ENCODE measurements at regions not wholly inside any gene's neighbourhood (a gene's known extent, or its start where the extent isn't known, plus 50 kb on each side); places are given as distances from the start of the nearest gene placed in this dataset.

DNA sequence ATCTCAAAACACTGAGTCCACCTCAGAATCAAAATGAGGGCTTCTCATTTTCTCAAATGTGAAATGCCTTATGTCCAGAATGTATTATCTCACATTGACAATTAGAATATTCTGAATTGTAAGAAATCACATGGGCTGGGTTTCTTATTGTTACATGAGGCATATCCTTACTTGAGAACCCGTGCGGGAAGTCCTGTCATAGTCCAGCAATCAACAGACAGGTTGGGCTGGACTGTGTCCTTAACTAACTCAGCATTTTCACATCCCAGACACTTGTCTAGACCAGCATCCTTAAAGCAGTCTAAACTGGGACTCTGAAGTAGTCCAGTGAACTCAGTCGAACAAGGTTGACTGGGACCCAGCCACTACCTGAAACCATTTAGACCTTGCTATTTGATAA is 267.6 kb downstream of the CETN3 start:
- no peak for DNase-seq (ENCODE audit: low read depth)
- H3K4me3 ChIP-seq (replicated peaks; ENCODE audit: low read depth, low read length): no peak overlapping the region
- TF ChIP-seq, protein P1, sequence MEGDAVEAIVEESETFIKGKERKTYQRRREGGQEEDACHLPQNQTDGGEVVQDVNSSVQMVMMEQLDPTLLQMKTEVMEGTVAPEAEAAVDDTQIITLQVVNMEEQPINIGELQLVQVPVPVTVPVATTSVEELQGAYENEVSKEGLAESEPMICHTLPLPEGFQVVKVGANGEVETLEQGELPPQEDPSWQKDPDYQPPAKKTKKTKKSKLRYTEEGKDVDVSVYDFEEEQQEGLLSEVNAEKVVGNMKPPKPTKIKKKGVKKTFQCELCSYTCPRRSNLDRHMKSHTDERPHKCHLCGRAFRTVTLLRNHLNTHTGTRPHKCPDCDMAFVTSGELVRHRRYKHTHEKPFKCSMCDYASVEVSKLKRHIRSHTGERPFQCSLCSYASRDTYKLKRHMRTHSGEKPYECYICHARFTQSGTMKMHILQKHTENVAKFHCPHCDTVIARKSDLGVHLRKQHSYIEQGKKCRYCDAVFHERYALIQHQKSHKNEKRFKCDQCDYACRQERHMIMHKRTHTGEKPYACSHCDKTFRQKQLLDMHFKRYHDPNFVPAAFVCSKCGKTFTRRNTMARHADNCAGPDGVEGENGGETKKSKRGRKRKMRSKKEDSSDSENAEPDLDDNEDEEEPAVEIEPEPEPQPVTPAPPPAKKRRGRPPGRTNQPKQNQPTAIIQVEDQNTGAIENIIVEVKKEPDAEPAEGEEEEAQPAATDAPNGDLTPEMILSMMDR (IDR thresholded peaks at IDR 0.05; ENCODE audit: low read length, missing control alignments): no peak

DNA sequence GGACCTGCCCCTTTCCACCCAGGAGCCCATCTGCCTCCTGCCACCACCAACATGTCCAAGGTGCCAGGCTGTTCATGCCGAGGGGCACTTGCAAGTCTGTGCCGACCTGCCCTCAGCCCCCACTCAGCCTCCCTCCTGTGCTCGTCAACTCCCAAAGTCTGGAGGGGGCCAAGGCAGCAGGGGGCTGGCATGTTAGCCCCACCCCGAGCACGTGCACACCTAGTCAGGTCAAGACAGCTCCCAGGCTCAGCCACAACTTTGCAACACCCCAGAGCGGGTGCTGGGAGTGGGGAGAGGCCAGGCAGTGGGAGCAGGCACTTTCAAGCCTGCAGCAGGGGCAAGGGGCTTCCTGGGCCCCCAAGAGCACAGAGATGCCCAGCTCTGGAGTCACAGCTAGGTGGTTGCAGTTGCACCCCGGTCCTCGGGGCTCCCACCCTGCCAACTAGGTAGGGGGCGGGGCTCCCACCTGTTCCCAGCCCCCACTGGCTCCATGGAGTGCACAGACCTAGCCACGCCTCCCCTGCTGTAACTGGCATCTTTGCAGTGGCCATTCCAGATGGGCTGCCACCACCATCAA is 272.5 kb downstream of the CETN3 start:
- TF ChIP-seq, protein P1 (IDR thresholded peaks at IDR 0.05; ENCODE audit: low read length, missing control alignments): no peak
- no peak overlapping the region for H3K4me3 ChIP-seq (replicated peaks; ENCODE audit: low read depth, low read length)
- no peak for DNase-seq (ENCODE audit: low read depth)

- DNase-seq (ENCODE audit: low read depth): no peak
- TF ChIP-seq, protein P1 (IDR thresholded peaks at IDR 0.05; ENCODE audit: low read length, missing control alignments): peak; percentile 11
- H3K4me3 ChIP-seq (replicated peaks; ENCODE audit: low read depth, low read length): no peak overlapping the region
Observed at GRCh38 chr5:90135779-90136378, 273.7 kb downstream of the CETN3 start.

DNA sequence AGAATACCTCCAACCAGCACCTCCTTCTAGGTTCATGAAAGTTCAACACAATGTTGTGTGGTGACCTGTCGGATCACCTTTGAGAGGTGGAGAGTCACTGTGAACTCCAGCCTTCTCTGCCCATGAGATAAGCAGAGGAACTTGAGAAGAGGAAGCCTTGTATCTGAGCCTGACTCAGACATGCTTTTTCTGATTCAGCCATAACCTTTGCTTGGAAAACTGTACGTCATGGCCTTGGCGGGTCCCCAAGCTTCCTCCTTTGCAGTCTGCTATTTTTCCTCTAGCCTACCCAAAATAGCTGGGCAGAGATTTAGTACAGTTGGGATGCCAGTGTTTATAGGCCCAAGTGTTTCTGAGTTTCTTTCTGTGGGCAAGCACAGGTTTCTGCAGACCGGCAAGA is 274.7 kb downstream of the CETN3 start:
- peak; percentile 88 for DNase-seq (ENCODE audit: low read depth)
- TF ChIP-seq, protein P1 (IDR thresholded peaks at IDR 0.05; ENCODE audit: low read length, missing control alignments): no peak
- H3K4me3 ChIP-seq (replicated peaks; ENCODE audit: low read depth, low read length): no peak overlapping the region

- DNase-seq (ENCODE audit: low read depth): peak; percentile 3
- no peak overlapping the region for H3K4me3 ChIP-seq (replicated peaks; ENCODE audit: low read depth, low read length)
- TF ChIP-seq, protein P1 (IDR thresholded peaks at IDR 0.05; ENCODE audit: low read length, missing control alignments): no peak
Observed at GRCh38 chr5:90134381-90134780, 275.2 kb downstream of the CETN3 start.

- DNase-seq (ENCODE audit: low read depth): peak; percentile 6
- H3K4me3 ChIP-seq (replicated peaks; ENCODE audit: low read depth, low read length): no peak overlapping the region
- TF ChIP-seq, protein P1 (IDR thresholded peaks at IDR 0.05; ENCODE audit: low read length, missing control alignments): no peak
Observed at GRCh38 chr5:90133941-90134340, 275.6 kb downstream of the CETN3 start.

Data from fibroblast of pulmonary artery (primary cell).